ENCODE measurements at regions not wholly inside any gene's neighbourhood (a gene's known extent, or its start where the extent isn't known, plus 50 kb on each side); places are given as distances from the start of the nearest gene placed in this dataset.

GRCh38 chr4:167587361-167587760, 353.1 kb upstream of the SPOCK3 start:
- no peak for TF ChIP-seq POLR2A (IDR thresholded peaks at IDR 0.05; ENCODE audit: low read depth, low read length)
- no peak for TF ChIP-seq TAF1 (IDR thresholded peaks at IDR 0.05; ENCODE audit: low read depth, low read length)
- TF ChIP-seq POLR2AphosphoS5 (IDR thresholded peaks at IDR 0.05; ENCODE audit: low read depth, low read length): no peak

Data from GM12891 (cell line).